PC-3 (cell line): ENCODE measurements at regions not wholly inside any gene's neighbourhood (a gene's known extent, or its start where the extent isn't known, plus 50 kb on each side); places are given as distances from the start of the nearest gene placed in this dataset.

Source experiments
- EZH2 ChIP-seq: fragments of 300-600 bp; sonication (generic); IDR thresholded peaks from one replicate; pipeline ENCODE4 v1.6.1; 2017; ENCODE audit warnings: antibody characterized with exemption, mild to moderate bottlenecking, low read length; ENCODE audit not compliant: unreplicated experiment
- EZH2phosphoT487 ChIP-seq: fragments of 300-600 bp; sonication (generic); IDR thresholded peaks from 2 replicates; pipeline ENCODE4 v1.6.1; 2018; ENCODE audit warnings: mild to moderate bottlenecking, antibody characterized with exemption, low read length, borderline replicate concordance
- TF ChIP-seq, protein P1 (sequence below): fragments of 300-600 bp; sonication (generic); conservative IDR thresholded peaks from 2 replicates; pipeline ENCODE4 v1.5.1; 2017; ENCODE audit warnings: antibody characterized with exemption, low read depth, mild to moderate bottlenecking, low read length

DNA sequence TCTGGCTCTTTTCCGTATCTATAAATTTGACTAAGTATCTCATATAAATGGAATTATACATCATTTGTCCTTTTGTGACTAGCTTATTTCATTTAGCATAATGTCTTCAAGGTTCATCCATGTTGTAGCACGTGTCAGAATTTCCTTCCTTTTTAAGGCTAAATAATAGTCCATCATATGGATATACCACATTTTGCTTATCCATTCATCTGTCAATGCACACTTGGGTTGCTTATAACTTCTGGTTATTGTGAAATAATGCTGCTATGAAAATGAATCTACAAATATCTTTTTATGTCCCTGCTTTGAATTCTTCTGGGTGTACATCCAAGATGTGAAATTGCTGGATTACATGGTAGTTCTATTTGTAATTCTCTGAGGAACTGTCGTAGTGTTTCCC is 119.6 kb downstream of the RHOU start:
- TF ChIP-seq, protein P1, sequence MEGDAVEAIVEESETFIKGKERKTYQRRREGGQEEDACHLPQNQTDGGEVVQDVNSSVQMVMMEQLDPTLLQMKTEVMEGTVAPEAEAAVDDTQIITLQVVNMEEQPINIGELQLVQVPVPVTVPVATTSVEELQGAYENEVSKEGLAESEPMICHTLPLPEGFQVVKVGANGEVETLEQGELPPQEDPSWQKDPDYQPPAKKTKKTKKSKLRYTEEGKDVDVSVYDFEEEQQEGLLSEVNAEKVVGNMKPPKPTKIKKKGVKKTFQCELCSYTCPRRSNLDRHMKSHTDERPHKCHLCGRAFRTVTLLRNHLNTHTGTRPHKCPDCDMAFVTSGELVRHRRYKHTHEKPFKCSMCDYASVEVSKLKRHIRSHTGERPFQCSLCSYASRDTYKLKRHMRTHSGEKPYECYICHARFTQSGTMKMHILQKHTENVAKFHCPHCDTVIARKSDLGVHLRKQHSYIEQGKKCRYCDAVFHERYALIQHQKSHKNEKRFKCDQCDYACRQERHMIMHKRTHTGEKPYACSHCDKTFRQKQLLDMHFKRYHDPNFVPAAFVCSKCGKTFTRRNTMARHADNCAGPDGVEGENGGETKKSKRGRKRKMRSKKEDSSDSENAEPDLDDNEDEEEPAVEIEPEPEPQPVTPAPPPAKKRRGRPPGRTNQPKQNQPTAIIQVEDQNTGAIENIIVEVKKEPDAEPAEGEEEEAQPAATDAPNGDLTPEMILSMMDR, result no peak
- TF ChIP-seq EZH2 (no peak), EZH2phosphoT487 (no peak)
